SH-SY5Y (cell line): ENCODE measurements at regions not wholly inside any gene's neighbourhood (a gene's known extent, or its start where the extent isn't known, plus 50 kb on each side); places are given as distances from the start of the nearest gene placed in this dataset.

Experiments
- GATA2 ChIP-seq: IDR thresholded peaks from 2 replicates; pipeline ENCODE4 v1.6.1; 2011; ENCODE audit warnings: mild to moderate bottlenecking, low read depth, low read length
- GATA3 ChIP-seq: IDR thresholded peaks from 2 replicates; pipeline ENCODE4 v1.6.1; 2011; ENCODE audit warnings: low read depth, mild to moderate bottlenecking, low read length, moderate library complexity

DNA sequence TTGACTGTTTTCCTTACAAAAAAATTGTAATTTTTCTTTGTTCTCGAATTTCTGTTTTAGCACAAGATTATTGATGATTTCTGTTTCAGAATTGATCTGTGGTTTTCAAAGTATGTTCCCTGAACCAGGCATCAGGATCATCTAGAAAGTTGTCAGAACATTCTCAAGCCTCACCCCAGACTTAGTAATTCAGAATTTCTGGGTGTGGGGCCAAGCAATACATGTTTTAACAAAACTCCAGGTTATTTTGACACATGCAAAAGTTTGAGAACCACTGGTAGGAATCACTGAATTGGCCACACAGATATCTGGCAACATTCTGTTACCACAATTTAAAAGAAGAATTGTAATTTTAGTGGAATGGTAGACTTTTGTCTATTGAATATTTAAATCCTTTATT lies 1173.9 kb upstream of the LRRTM3 start:
- TF ChIP-seq GATA3 (no peak), GATA2 (no peak)
